Kidney epithelial cell (primary cell): ENCODE measurements at regions not wholly inside any gene's neighbourhood (a gene's known extent, or its start where the extent isn't known, plus 50 kb on each side); places are given as distances from the start of the nearest gene placed in this dataset.

Source experiments
- DNase-seq: peaks from one replicate; pipeline ENCODE4 v3.0.0-alpha.2; 2010; ENCODE audit warnings: low read depth
- H3K27me3 ChIP-seq: 2 replicates; pipeline ENCODE4 v1.6.0; 2011; ENCODE audit warnings: low read length; ENCODE audit not compliant: control insufficient read depth, insufficient read depth
- H3K36me3 ChIP-seq: 2 replicates; pipeline ENCODE4 v1.5.1; 2011; ENCODE audit warnings: low read length; ENCODE audit not compliant: control insufficient read depth, insufficient read depth
- H3K4me3 ChIP-seq: 2 replicates; pipeline ENCODE4 v1.5.1; 2011; ENCODE audit warnings: low read depth, mild to moderate bottlenecking, control low read depth, low read length
- TF ChIP-seq, protein P1 (sequence below): IDR thresholded peaks from 2 replicates; pipeline ENCODE4 v1.5.1; 2011; ENCODE audit warnings: mild to moderate bottlenecking, moderate library complexity, low read length, control low read depth, inconsistent platforms; ENCODE audit not compliant: insufficient read depth, poor library complexity, severe bottlenecking

DNA sequence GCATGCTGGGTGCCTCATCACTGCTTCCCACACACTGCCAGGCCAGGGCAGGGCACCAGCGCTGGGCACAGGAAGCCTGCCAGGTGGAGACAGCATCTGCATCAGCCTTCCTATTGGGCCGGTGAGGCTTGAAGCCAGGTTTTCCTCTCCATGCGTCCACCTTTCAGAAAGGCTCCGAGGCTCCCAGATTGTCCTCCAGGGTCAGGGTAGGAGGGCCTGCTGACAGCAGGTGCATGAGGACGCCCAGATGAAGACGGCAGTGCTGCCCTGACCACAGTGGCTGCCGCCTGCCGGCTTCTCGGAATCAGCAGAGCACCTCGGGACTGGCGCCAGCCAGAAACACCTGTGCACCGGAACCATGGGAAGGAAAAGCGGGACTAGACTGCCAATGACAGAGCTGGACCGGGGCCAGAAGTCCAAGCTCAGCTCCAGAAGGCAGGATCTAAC is 170.5 kb upstream of the CST7 start:
- TF ChIP-seq, protein P1, sequence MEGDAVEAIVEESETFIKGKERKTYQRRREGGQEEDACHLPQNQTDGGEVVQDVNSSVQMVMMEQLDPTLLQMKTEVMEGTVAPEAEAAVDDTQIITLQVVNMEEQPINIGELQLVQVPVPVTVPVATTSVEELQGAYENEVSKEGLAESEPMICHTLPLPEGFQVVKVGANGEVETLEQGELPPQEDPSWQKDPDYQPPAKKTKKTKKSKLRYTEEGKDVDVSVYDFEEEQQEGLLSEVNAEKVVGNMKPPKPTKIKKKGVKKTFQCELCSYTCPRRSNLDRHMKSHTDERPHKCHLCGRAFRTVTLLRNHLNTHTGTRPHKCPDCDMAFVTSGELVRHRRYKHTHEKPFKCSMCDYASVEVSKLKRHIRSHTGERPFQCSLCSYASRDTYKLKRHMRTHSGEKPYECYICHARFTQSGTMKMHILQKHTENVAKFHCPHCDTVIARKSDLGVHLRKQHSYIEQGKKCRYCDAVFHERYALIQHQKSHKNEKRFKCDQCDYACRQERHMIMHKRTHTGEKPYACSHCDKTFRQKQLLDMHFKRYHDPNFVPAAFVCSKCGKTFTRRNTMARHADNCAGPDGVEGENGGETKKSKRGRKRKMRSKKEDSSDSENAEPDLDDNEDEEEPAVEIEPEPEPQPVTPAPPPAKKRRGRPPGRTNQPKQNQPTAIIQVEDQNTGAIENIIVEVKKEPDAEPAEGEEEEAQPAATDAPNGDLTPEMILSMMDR: no peak
- Histone ChIP-seq H3K27me3 (no peaks in the 10 kb centered on the region), H3K36me3 (no peaks in the 10 kb centered on the region), H3K4me3 (no peak overlapping the region)
- DNase-seq: no peak

DNA sequence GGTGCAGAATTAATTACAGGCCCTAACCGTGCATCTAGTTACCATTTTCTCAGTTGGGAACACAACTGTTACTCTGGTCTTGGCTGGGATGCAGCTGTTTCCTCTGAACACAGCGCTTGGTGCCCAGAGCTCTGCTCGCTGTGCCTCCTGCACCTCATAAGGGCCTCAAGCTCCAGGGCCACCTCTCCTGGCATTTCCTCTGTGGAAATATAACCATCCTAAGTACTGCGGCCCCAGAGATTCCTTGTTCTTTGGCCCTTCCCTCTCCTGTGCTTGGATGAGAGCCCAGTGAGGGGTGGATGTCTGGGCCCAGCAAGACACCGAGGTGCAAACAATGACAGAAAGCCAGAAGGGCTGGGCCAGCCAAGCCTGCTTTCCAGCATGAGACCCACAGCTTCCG is 169.9 kb upstream of the CST7 start:
- no peak for DNase-seq
- no peaks in the 10 kb centered on the region for H3K36me3 ChIP-seq
- H3K27me3 ChIP-seq: no peaks in the 10 kb centered on the region
- no peak overlapping the region for H3K4me3 ChIP-seq
- TF ChIP-seq, protein P1: no peak

DNA sequence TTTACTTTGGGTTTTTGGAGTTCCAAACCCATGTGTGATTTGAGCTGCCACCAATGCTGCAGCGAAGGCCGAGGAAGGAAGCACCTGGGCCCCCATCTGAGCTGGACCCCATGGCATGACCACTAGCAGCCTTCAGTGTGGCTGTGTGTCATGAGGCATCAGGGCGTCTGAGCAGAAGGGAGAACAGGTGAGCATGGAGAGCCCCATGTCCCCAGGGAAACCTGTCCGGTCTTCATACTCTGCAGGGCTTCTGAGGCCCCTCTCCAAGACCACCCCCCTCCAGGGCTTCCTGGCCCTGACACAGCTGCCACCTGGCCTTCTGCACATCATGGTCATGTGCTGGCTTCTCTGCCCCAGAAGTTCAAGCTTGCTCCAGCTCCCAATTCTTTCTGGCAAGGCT is 169.1 kb upstream of the CST7 start:
- H3K27me3 ChIP-seq: no peaks in the 10 kb centered on the region
- TF ChIP-seq, protein P1: no peak
- DNase-seq: no peak
- no peaks in the 10 kb centered on the region for H3K36me3 ChIP-seq
- no peak overlapping the region for H3K4me3 ChIP-seq

DNA sequence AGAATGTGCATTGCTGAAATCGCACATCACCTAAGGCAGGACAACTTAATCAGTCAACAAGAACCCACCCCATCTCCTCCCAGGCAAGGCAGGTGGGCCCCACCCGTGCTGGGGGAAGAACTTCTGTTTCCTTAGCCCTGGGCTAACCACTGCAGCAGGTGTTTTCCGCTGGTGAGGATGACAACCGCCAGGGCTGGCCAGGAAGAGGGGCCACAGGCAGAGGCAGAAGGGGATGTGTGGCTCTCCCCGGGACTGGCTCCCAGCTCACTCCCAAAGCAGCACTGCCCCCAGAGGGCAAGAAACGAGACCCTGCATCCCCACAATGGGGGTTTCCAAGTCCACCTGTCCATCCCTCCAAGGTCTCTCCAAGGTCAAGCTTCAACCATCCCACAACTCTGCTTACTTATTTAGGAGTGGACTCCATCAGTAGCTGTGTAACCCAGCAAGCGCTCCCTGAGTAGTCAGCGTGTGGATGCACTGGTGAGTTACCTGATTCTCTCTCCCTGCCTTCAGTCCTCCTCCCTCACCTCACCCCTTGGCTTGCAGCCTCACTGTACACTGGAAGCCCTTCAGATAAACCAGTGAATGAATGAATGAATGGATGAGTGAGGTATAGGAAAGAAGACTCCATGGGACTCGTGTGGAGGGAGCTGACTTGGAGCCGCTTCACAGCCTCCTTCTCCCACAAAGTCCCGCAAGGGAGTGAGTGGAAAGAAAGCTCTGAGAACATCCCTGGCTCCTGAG is 168.2 kb upstream of the CST7 start:
- no peaks in the 10 kb centered on the region for H3K27me3 ChIP-seq
- TF ChIP-seq, protein P1: no peak
- H3K4me3 ChIP-seq: no peak overlapping the region
- DNase-seq: no peak
- H3K36me3 ChIP-seq: no peaks in the 10 kb centered on the region

DNA sequence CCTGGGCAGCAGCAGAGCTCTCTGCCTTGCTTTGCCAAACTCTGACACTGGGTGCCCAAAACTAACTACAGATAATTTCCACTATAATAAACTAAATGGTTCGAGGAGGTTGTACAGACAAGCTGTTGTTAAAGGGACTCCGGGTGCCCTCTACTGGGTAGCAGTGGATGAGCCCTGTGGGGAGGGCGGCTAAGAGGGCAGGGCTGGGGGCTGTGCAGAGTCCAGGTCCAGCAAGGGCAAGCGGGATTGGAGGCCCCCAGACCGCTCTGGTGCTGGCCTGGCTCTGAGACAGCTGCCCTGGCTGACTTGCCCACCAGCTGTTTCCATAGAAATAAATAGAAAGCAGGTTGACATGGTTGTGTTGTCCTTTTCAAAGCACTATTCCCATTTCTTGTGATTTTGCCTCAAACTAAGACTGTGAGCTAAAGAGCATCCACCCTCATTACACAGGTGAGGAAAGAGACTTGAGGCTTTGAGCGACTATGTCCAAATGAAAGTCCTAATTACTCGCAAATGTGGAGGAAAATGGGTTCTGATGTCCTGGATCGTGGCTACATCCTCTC is 167.6 kb upstream of the CST7 start:
- no peaks in the 10 kb centered on the region for H3K36me3 ChIP-seq
- no peak overlapping the region for H3K4me3 ChIP-seq
- no peak for DNase-seq
- H3K27me3 ChIP-seq: no peaks in the 10 kb centered on the region
- TF ChIP-seq, protein P1: peak; percentile 81
